ENCODE measurements at regions not wholly inside any gene's neighbourhood (a gene's known extent, or its start where the extent isn't known, plus 50 kb on each side); places are given as distances from the start of the nearest gene placed in this dataset.

GRCh38 chr12:19867151-19867550, 427.9 kb downstream of the AEBP2 start:
- TF ChIP-seq NFRKB (IDR thresholded peaks at IDR 0.05) (no peak), ARNT (IDR thresholded peaks at IDR 0.05) (no peak), TARDBP (IDR thresholded peaks at IDR 0.05) (no peak)

All from HEK293T (cell line).